Small intestine (tissue), 7 donors: ENCODE measurements at regions not wholly inside any gene's neighbourhood (a gene's known extent, or its start where the extent isn't known, plus 50 kb on each side); places are given as distances from the start of the nearest gene placed in this dataset.
A peak's percentile ranks its signal among the peaks of the same experiment; 100 is the strongest.

Source experiments
- DNase-seq, 2 donors: peaks; one replicate each; pipeline versions ENCODE4 v3.0.0 to v3.0.0-alpha.2; 2013
- FAIRE-seq: peaks from 2 replicates; lab custom pipeline; 2012; peaks lifted over from hg19 to GRCh38; lab: Jason Lieb, UNC
- H3K27ac ChIP-seq, 3 donors: one replicate each; pipeline ENCODE4 v1.5.1; 2013; ENCODE audit warnings: low read length in 2 of 3, mild to moderate bottlenecking in 2 of 3, control low read depth in 1 of 3, inconsistent platforms in 1 of 3, low read depth in 1 of 3, moderate library complexity in 1 of 3
- H3K27me3 ChIP-seq, 3 donors: one replicate each; pipeline ENCODE4 v1.6.1; 2013; ENCODE audit warnings: low read length in 3 of 3, inconsistent platforms in 1 of 3; ENCODE audit not compliant: control insufficient read depth in 3 of 3, insufficient read depth in 3 of 3
- H3K36me3 ChIP-seq, 3 donors: one replicate each; pipeline ENCODE4 v1.6.1; 2013; ENCODE audit warnings: low read length in 3 of 3, inconsistent platforms in 1 of 3, low read depth in 1 of 3, mild to moderate bottlenecking in 1 of 3, moderate library complexity in 1 of 3; ENCODE audit not compliant: control insufficient read depth in 3 of 3, insufficient read depth in 2 of 3
- H3K4me1 ChIP-seq, 3 donors: one replicate each; pipeline ENCODE4 v1.6.1; 2013; ENCODE audit warnings: low read length in 2 of 3, inconsistent platforms in 1 of 3, low read depth in 1 of 3, mild to moderate bottlenecking in 1 of 3, moderate library complexity in 1 of 3; ENCODE audit not compliant: control insufficient read depth in 3 of 3, insufficient read depth in 2 of 3
- H3K4me3 ChIP-seq, 3 donors: one replicate each; pipeline ENCODE4 v1.5.1; 2013; ENCODE audit warnings: low read length in 3 of 3, control low read depth in 1 of 3, inconsistent platforms in 1 of 3, low read depth in 1 of 3, mild to moderate bottlenecking in 1 of 3, moderate library complexity in 1 of 3
- H3K9me3 ChIP-seq, 2 donors: one replicate each; pipeline ENCODE4 v1.6.1; 2013; ENCODE audit warnings: low read depth in 1 of 2, low read length in 1 of 2; ENCODE audit not compliant: control insufficient read depth in 2 of 2, insufficient read depth in 1 of 2
- WGBS, 3 donors: extraction: QIAGEN DNeasy Blood & Tissue Kit; methylation state at CpG; one replicate each; pipeline ENCODE4 v1.1.7; 2013; 5-methylcytosine and 5-hydroxymethylcytosine counted together
- donor health status: healthy with polysubstance abuse.
- donor health status: control.
- donor health status: control.
- donor health status: Bipolar disorder and iron deficiency.
- donor health status: healthy.

- no peaks in the 10 kb centered on the region for H3K36me3 ChIP-seq
- H3K9me3 ChIP-seq: no peaks in the 10 kb centered on the region
- no peak overlapping the region for H3K27ac ChIP-seq
- no peaks in the 10 kb centered on the region for H3K27me3 ChIP-seq
- no peak overlapping the region for H3K4me3 ChIP-seq
- DNase-seq: no peak
- no peaks in the 10 kb centered on the region for H3K4me1 ChIP-seq
- no peak for FAIRE-seq
- 85 to 91% (median 87%) methylated on average over 2 of the region's 2 CpGs for WGBS, 3 donors
These were observed 224.3 kb downstream of the EDEM1 start for GRCh38 chr3:5411786-5412185.

GRCh38 chr3:5423076-5423475, 235.6 kb downstream of the EDEM1 start:
- no peaks in the 10 kb centered on the region for H3K4me1 ChIP-seq
- DNase-seq (no peak), FAIRE-seq (no peak)
- no peak overlapping the region for H3K27ac ChIP-seq
- no peaks in the 10 kb centered on the region for H3K9me3 ChIP-seq
- no peak overlapping the region for H3K4me3 ChIP-seq
- no peaks in the 10 kb centered on the region for H3K36me3 ChIP-seq
- WGBS, 3 donors: 53 to 78% (median 61%) methylated on average over 4 of the region's 4 CpGs
- H3K27me3 ChIP-seq: no peaks in the 10 kb centered on the region

DNA sequence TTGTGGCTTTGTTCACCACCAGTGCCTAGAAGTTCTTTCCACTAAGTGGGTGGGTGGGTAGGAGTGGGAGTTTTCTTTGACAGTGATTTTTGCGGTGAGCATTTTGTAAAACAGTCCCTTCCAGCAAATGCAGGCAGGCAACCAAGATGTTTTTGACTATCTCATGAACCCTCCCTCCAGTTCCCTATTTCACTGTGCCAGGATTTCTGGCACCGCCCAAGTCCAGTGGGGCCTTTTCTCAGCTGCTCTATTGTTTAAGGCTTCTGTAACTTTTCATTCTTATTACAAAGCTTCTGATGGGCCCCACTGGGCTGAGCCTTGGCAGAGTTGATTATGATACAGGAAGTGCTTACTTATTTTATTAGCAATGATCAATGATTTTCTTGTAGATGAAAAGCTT, 236.0 kb downstream of the EDEM1 start:
- Histone ChIP-seq H3K27me3 (no peaks in the 10 kb centered on the region), H3K9me3 (no peaks in the 10 kb centered on the region), H3K27ac (no peak overlapping the region), H3K4me3 (no peak overlapping the region), H3K36me3 (no peaks in the 10 kb centered on the region), H3K4me1 (no peaks in the 10 kb centered on the region)
- 67 to 94% (median 84%) methylated on average over 2 of the region's 2 CpGs for WGBS, 3 donors
- FAIRE-seq (no peak), DNase-seq (no peak)

DNA sequence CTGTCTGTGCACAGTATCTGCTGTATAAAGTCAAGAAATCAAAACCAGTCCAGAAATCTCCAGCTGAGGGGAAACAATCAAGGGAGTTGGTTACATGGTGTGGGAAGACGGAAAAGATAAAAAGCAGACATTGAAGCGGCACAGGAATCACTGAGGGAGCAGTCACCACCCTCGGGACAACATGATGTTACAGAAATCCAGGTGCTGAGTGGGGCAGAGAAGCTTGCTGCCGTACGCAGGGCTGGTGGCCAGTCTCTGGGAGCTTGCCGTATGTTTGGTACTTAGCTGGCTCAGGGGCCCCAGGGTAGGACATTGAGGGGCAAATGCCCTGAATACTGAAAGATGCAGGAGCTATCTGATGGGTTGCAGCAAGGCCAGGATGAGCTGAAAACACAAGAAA, 237.9 kb downstream of the EDEM1 start:
- DNase-seq (no peak), FAIRE-seq (no peak)
- no peaks in the 10 kb centered on the region for H3K9me3 ChIP-seq
- H3K27ac ChIP-seq: no peak overlapping the region
- no peaks in the 10 kb centered on the region for H3K4me1 ChIP-seq
- H3K27me3 ChIP-seq: no peaks in the 10 kb centered on the region
- no peak overlapping the region for H3K4me3 ChIP-seq
- WGBS, 3 donors: 92 to 94% (median 93%) methylated on average over 6 of the region's 6 CpGs
- H3K36me3 ChIP-seq: no peaks in the 10 kb centered on the region

- DNase-seq: peak; percentile 78 to 79
- no peak overlapping the region for H3K4me3 ChIP-seq
These were observed 238.8 kb downstream of the EDEM1 start for GRCh38 chr3:5426094-5426883.

GRCh38 chr3:5427021-5427420, 239.5 kb downstream of the EDEM1 start:
- FAIRE-seq: no peak
- Histone ChIP-seq H3K27ac (no peak overlapping the region), H3K9me3 (no peaks in the 10 kb centered on the region), H3K27me3 (no peaks in the 10 kb centered on the region), H3K36me3 (no peaks in the 10 kb centered on the region), H3K4me1 (no peaks in the 10 kb centered on the region), H3K4me3 (no peak overlapping the region)
- no peak for DNase-seq
- 84 to 92% (median 87%) methylated on average over 6 of the region's 6 CpGs for WGBS, 3 donors

More at GRCh38 chr3:5426094-5426883, 238.8 kb downstream of the EDEM1 start:
- H3K9me3 ChIP-seq: no peaks in the 10 kb centered on the region
- no peaks in the 10 kb centered on the region for H3K4me1 ChIP-seq
- H3K27me3 ChIP-seq: no peaks in the 10 kb centered on the region
- WGBS, 3 donors: 46 to 50% (median 47%) methylated on average over 25 of the region's 25 CpGs
- H3K36me3 ChIP-seq: no peaks in the 10 kb centered on the region
- no peak for FAIRE-seq
- no peak overlapping the region for H3K27ac ChIP-seq

DNA sequence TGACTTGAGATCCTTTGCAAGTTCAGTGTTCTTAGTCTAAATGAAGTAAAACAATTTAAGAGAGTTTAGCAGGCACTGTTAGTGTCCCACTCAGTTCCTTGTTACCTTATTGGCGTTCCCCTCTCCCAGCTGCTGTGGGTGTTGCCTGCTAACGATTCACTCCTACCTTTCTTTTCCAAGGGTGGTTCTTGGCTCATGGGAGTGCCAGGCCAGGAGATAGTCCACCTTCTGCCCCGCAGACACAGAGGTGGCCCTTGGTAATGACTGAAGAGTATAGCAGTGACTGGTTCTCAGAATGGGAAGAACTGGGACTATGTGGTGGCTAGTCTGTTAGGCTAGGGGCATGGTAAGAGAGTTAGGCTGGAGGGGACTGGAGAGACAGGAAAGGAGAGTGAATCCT, 240.4 kb downstream of the EDEM1 start:
- Histone ChIP-seq H3K9me3 (no peaks in the 10 kb centered on the region), H3K4me3 (no peak overlapping the region)
- no peak for FAIRE-seq

DNA sequence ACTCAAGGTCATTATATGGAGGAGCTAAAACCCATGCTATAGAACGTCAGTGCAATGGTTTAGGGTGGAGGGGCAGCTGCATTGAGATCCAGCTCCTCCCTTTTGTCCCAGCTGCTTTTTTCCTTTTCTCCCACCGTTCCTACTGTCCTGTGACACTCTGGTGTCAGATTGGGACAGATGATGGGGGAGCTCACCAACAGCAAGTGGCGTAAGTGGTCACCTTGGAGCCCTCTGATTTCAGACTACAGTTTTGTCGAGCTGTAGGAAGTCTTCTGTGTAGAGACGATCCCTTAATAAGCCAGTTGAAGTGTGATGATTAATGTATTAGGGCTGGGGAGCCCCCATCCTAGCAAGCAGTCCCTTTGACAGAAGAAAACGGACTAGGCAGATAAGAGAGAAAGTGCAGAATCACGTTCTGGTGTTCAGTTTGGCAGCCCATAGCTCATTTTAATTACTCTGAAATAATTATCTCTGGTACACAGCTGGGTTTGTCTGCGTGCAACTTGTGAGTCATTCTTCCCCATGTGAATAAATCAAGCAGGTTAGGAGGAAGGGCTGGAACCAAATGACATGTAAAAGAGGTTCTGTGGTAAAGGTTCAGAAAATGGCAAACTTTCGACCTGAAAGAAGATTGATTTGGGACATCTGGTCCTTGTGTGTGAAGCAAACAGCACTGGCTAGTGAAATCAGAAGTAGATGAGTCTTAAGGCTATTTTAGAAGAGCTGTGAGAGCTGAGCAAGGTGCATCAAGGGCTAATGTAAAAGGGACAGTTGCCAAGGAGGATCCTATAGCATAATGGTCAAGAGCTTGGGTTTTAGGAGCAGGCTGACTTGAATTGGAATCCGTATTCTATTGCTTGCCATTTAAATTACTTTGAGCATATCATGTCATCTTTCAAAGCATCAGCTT, 241.4 kb downstream of the EDEM1 start:
- no peak overlapping the region for H3K4me3 ChIP-seq
- DNase-seq: peak in 1 of 2 donors; percentile 39
- H3K9me3 ChIP-seq: no peaks in the 10 kb centered on the region
- no peak overlapping the region for H3K27ac ChIP-seq
- no peaks in the 10 kb centered on the region for H3K27me3 ChIP-seq
- no peak for FAIRE-seq
- WGBS, 3 donors: 39 to 43% (median 42%) methylated on average over 10 of the region's 10 CpGs
- no peaks in the 10 kb centered on the region for H3K36me3 ChIP-seq
- H3K4me1 ChIP-seq: no peaks in the 10 kb centered on the region

More for the DNA sequence above, 240.4 kb downstream of the EDEM1 start:
- Histone ChIP-seq H3K4me1 (no peaks in the 10 kb centered on the region), H3K36me3 (no peaks in the 10 kb centered on the region), H3K27ac (no peak overlapping the region), H3K27me3 (no peaks in the 10 kb centered on the region)
- 37 to 69% (median 48%) methylated on average over 3 of the region's 3 CpGs for WGBS, 3 donors
- peak in 1 of 2 donors; percentile 36 for DNase-seq
